ENCODE measurements at regions not wholly inside any gene's neighbourhood (a gene's known extent, or its start where the extent isn't known, plus 50 kb on each side); places are given as distances from the start of the nearest gene placed in this dataset.
"Not testable (repeated sequence)": the region's sequence is repeated elsewhere in the genome, so short reads cannot be mapped to it uniquely, and the experiment has no call there.

DNA sequence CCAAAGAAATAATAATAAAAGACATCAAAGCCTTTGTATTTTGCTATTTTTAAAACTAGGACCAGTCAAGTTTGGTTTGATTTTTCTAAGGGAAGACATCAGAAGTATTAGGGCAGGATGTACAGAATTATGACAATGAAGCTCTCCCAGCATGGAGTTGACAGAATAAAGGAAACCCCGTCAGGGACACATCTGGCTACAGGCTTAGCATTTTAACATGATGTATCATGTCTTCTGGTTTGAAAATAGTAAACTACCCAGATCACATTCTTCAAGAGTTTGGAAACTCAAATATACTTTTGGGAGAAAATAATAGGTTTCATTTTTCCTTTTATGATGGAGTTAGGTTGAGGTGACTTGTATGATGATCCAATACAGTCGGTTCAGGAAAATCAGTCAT lies 552.0 kb upstream of the CDH2 start:
- TF ChIP-seq EGR2 (tag by site-specific recombination; IDR thresholded peaks at IDR 0.05; ENCODE audit: low read depth) (no peak), ZNF266 (tag by site-specific recombination; IDR thresholded peaks at IDR 0.05; ENCODE audit: low read depth) (no peak), ZNF792 (tag by site-specific recombination; IDR thresholded peaks at IDR 0.05) (no peak), ZNF629 (tag by site-specific recombination; IDR thresholded peaks at IDR 0.05) (no peak), ZNF777 (tag by site-specific recombination; IDR thresholded peaks at IDR 0.05; ENCODE audit: borderline replicate concordance) (no peak), ZXDB (tag by site-specific recombination; IDR thresholded peaks at IDR 0.05) (no peak), ZNF112 (tag by site-specific recombination; IDR thresholded peaks at IDR 0.05) (no peak), ZNF677 (tag by site-specific recombination; IDR thresholded peaks at IDR 0.05) (no peak), ZNF514 (tag by site-specific recombination; IDR thresholded peaks at IDR 0.05) (no peak), GFI1B (tag by site-specific recombination; IDR thresholded peaks at IDR 0.05) (no peak), ZNF302 (tag by site-specific recombination; IDR thresholded peaks at IDR 0.05; ENCODE audit: low read depth) (no peak), BCL11A (tag by site-specific recombination; IDR thresholded peaks at IDR 0.05; ENCODE audit: low read depth) (no peak)
- TF ChIP-seq, protein P1, sequence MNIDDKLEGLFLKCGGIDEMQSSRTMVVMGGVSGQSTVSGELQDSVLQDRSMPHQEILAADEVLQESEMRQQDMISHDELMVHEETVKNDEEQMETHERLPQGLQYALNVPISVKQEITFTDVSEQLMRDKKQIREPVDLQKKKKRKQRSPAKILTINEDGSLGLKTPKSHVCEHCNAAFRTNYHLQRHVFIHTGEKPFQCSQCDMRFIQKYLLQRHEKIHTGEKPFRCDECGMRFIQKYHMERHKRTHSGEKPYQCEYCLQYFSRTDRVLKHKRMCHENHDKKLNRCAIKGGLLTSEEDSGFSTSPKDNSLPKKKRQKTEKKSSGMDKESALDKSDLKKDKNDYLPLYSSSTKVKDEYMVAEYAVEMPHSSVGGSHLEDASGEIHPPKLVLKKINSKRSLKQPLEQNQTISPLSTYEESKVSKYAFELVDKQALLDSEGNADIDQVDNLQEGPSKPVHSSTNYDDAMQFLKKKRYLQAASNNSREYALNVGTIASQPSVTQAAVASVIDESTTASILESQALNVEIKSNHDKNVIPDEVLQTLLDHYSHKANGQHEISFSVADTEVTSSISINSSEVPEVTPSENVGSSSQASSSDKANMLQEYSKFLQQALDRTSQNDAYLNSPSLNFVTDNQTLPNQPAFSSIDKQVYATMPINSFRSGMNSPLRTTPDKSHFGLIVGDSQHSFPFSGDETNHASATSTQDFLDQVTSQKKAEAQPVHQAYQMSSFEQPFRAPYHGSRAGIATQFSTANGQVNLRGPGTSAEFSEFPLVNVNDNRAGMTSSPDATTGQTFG (tag by site-specific recombination; IDR thresholded peaks at IDR 0.05; ENCODE audit: borderline replicate concordance) = no peak
- TF ChIP-seq, protein P2, sequence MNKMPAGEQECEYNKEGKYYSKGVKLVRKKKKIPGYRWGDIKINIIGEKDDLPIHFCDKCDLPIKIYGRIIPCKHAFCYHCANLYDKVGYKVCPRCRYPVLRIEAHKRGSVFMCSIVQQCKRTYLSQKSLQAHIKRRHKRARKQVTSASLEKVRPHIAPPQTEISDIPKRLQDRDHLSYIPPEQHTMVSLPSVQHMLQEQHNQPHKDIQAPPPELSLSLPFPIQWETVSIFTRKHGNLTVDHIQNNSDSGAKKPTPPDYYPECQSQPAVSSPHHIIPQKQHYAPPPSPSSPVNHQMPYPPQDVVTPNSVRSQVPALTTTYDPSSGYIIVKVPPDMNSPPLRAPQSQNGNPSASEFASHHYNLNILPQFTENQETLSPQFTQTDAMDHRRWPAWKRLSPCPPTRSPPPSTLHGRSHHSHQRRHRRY (tag by site-specific recombination; IDR thresholded peaks at IDR 0.05) = no peak
- TF ChIP-seq, protein P3, sequence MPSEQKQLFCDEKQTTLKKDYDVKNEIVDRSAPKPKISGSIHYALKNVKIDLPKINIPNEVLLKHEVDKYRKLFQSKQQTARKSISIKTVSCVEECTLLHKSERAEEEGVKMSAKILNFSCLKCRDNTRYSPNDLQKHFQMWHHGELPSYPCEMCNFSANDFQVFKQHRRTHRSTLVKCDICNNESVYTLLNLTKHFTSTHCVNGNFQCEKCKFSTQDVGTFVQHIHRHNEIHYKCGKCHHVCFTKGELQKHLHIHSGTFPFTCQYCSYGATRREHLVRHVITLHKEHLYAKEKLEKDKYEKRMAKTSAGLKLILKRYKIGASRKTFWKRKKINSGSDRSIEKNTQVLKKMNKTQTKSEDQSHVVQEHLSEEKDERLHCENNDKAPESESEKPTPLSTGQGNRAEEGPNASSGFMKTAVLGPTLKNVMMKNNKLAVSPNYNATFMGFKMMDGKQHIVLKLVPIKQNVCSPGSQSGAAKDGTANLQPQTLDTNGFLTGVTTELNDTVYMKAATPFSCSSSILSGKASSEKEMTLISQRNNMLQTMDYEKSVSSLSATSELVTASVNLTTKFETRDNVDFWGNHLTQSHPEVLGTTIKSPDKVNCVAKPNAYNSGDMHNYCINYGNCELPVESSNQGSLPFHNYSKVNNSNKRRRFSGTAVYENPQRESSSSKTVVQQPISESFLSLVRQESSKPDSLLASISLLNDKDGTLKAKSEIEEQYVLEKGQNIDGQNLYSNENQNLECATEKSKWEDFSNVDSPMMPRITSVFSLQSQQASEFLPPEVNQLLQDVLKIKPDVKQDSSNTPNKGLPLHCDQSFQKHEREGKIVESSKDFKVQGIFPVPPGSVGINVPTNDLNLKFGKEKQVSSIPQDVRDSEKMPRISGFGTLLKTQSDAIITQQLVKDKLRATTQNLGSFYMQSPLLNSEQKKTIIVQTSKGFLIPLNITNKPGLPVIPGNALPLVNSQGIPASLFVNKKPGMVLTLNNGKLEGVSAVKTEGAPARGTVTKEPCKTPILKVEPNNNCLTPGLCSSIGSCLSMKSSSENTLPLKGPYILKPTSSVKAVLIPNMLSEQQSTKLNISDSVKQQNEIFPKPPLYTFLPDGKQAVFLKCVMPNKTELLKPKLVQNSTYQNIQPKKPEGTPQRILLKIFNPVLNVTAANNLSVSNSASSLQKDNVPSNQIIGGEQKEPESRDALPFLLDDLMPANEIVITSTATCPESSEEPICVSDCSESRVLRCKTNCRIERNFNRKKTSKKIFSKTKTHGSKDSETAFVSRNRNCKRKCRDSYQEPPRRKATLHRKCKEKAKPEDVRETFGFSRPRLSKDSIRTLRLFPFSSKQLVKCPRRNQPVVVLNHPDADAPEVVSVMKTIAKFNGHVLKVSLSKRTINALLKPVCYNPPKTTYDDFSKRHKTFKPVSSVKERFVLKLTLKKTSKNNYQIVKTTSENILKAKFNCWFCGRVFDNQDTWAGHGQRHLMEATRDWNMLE (tag by site-specific recombination; conservative IDR thresholded peaks at IDR 0.05; ENCODE audit: low read depth) = no peak
- TF ChIP-seq, protein P4, sequence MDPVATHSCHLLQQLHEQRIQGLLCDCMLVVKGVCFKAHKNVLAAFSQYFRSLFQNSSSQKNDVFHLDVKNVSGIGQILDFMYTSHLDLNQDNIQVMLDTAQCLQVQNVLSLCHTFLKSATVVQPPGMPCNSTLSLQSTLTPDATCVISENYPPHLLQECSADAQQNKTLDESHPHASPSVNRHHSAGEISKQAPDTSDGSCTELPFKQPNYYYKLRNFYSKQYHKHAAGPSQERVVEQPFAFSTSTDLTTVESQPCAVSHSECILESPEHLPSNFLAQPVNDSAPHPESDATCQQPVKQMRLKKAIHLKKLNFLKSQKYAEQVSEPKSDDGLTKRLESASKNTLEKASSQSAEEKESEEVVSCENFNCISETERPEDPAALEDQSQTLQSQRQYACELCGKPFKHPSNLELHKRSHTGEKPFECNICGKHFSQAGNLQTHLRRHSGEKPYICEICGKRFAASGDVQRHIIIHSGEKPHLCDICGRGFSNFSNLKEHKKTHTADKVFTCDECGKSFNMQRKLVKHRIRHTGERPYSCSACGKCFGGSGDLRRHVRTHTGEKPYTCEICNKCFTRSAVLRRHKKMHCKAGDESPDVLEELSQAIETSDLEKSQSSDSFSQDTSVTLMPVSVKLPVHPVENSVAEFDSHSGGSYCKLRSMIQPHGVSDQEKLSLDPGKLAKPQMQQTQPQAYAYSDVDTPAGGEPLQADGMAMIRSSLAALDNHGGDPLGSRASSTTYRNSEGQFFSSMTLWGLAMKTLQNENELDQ (tag by site-specific recombination; IDR thresholded peaks at IDR 0.05; ENCODE audit: low read depth) = no peak
- POLR2A ChIA-PET = no interaction called here
- no peaks in the 10 kb centered on the region for H3K4me1 ChIP-seq (ENCODE audit: control insufficient read depth, insufficient read depth, low read length)
- H3K9me3 ChIP-seq (ENCODE audit: control insufficient read depth, insufficient read depth, low read depth, low read length) = no peaks in the 10 kb centered on the region
- no peak overlapping the region for H3K4me3 ChIP-seq (ENCODE audit: low read depth, low read length)
- no peaks in the 10 kb centered on the region for H3K36me3 ChIP-seq (ENCODE audit: control insufficient read depth in 2 of 2, insufficient read depth in 1 of 2, low read length in 2 of 2)
- CTCF ChIA-PET = no interaction called here
- H3K27ac ChIP-seq (ENCODE audit: extremely low read depth, low read depth, low read length) = no peak overlapping the region

DNA sequence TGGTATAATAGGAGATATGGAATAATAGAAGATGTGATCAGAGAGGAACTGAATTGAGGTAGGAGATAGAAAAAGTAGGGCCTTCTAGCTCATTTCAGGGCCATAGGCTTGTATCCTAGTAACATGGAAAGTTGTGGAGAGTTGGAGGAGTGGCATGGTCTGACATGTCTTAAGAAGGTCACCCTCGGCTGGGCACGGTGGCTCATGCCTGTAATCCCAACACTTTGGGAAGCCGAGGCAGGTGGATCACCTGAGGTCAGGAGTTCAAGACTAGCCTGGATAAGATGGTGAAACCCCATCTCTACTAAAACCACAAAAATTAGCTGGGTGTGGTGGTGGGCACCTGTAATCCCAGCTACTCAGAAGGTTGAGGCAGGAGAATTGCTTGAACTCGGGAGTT lies 550.3 kb upstream of the CDH2 start:
- H3K4me1 ChIP-seq (ENCODE audit: control insufficient read depth, insufficient read depth, low read length); H3K36me3 ChIP-seq (ENCODE audit: control insufficient read depth in 2 of 2, insufficient read depth in 1 of 2, low read length in 2 of 2); H3K27ac ChIP-seq (ENCODE audit: extremely low read depth, low read depth, low read length); H3K9me3 ChIP-seq (ENCODE audit: control insufficient read depth, insufficient read depth, low read depth, low read length); H3K4me3 ChIP-seq (ENCODE audit: low read depth, low read length); POLR2A ChIA-PET: not testable (repeated sequence)
- CTCF ChIA-PET = interaction anchor here (0.6 kb wide), 2 partner anchors 13 to 25 kb away, joined by 3 read pairs; no protein-coding TSS in a partner anchor
